ENCODE measurements at regions not wholly inside any gene's neighbourhood (a gene's known extent, or its start where the extent isn't known, plus 50 kb on each side); places are given as distances from the start of the nearest gene placed in this dataset.

GRCh38 chr21:14616380-14617039 lies 70.4 kb upstream of the SAMSN1 start:
- Histone ChIP-seq H3K9me3 (no peaks in the 10 kb centered on the region), H3K27me3 (replicated peaks; ENCODE audit: control insufficient read depth, insufficient read depth, low read length) (no peaks in the 10 kb centered on the region), H3K4me1 (no peaks in the 10 kb centered on the region), H3K36me3 (ENCODE audit: control insufficient read depth, insufficient read depth, low read length) (no peaks in the 10 kb centered on the region), H3K4me3 (ENCODE audit: low read depth, low read length) (no peak overlapping the region)
- POLR2A ChIA-PET: no interaction called here
- TF ChIP-seq, protein P1, sequence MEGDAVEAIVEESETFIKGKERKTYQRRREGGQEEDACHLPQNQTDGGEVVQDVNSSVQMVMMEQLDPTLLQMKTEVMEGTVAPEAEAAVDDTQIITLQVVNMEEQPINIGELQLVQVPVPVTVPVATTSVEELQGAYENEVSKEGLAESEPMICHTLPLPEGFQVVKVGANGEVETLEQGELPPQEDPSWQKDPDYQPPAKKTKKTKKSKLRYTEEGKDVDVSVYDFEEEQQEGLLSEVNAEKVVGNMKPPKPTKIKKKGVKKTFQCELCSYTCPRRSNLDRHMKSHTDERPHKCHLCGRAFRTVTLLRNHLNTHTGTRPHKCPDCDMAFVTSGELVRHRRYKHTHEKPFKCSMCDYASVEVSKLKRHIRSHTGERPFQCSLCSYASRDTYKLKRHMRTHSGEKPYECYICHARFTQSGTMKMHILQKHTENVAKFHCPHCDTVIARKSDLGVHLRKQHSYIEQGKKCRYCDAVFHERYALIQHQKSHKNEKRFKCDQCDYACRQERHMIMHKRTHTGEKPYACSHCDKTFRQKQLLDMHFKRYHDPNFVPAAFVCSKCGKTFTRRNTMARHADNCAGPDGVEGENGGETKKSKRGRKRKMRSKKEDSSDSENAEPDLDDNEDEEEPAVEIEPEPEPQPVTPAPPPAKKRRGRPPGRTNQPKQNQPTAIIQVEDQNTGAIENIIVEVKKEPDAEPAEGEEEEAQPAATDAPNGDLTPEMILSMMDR (IDR thresholded peaks at IDR 0.05; ENCODE audit: insufficient read depth in 1 of 2, low read depth in 1 of 2, low read length in 1 of 2, severe bottlenecking in 1 of 2, unreplicated experiment in 1 of 2): no peak
- no peak for DNase-seq
- intact Hi-C loops (cut with micrococcal nuclease; ENCODE audit: unreplicated experiment): no loop called here
- Mint-ChIP-seq H3K4me3 (ENCODE audit: unreplicated experiment) (no peak overlapping the region), H3K36me3 (ENCODE audit: insufficient read depth, unreplicated experiment) (no peaks in the 10 kb centered on the region), H3K9me3 (ENCODE audit: unreplicated experiment) (no peaks in the 10 kb centered on the region), H3K27ac (ENCODE audit: unreplicated experiment) (no peak overlapping the region), H3K4me1 (ENCODE audit: low read depth, unreplicated experiment) (no peaks in the 10 kb centered on the region), H3K27me3 (ENCODE audit: insufficient read depth, unreplicated experiment) (no peaks in the 10 kb centered on the region)
- CTCF ChIA-PET: no interaction called here
- BruUV-seq (replicated peaks): no TSS peak

- H3K9me3 ChIP-seq: no peaks in the 10 kb centered on the region
- Mint-ChIP-seq H3K9me3 (ENCODE audit: unreplicated experiment) (no peaks in the 10 kb centered on the region), H3K36me3 (ENCODE audit: insufficient read depth, unreplicated experiment) (no peaks in the 10 kb centered on the region), H3K4me3 (ENCODE audit: unreplicated experiment) (no peak overlapping the region), H3K27ac (ENCODE audit: unreplicated experiment) (no peak overlapping the region), H3K27me3 (ENCODE audit: insufficient read depth, unreplicated experiment) (no peaks in the 10 kb centered on the region), H3K4me1 (ENCODE audit: low read depth, unreplicated experiment) (no peaks in the 10 kb centered on the region)
- H3K4me1 ChIP-seq: no peaks in the 10 kb centered on the region
- no peaks in the 10 kb centered on the region for H3K27me3 ChIP-seq (replicated peaks; ENCODE audit: control insufficient read depth, insufficient read depth, low read length)
- no TSS peak for BruUV-seq (replicated peaks)
- CTCF ChIA-PET: no interaction called here
- no peak overlapping the region for H3K4me3 ChIP-seq (ENCODE audit: low read depth, low read length)
- POLR2A ChIA-PET: no interaction called here
- no peaks in the 10 kb centered on the region for H3K36me3 ChIP-seq (ENCODE audit: control insufficient read depth, insufficient read depth, low read length)
- intact Hi-C loops (cut with micrococcal nuclease; ENCODE audit: unreplicated experiment): no loop called here
- no peak for DNase-seq
- TF ChIP-seq, protein P1 (IDR thresholded peaks at IDR 0.05; ENCODE audit: insufficient read depth in 1 of 2, low read depth in 1 of 2, low read length in 1 of 2, severe bottlenecking in 1 of 2, unreplicated experiment in 1 of 2): no peak
These were observed 69.4 kb upstream of the SAMSN1 start for GRCh38 chr21:14615359-14615974.

DNA sequence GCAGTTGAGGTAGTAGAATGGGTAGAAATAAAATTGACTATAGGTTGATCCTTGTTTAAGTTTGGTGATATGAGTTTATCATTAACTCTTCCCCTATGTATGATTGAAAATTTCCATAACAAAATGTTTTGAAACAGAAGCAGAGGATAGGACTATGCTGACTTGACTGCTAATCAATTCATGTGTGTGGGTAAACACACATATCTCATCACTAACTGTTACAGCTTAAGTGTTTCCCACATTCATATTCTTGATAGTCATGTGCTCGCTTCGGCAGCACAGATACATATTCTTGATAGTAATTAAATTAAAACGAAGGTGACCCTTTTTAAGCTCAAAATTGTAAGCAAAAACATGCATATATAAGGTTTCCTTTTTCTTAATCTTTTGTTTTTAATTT lies 68.2 kb upstream of the SAMSN1 start:
- ChIA-PET POLR2A (no interaction called here), CTCF (no interaction called here)
- H3K9me3 Mint-ChIP-seq (ENCODE audit: unreplicated experiment): no peaks in the 10 kb centered on the region
- Histone ChIP-seq H3K4me1 (no peaks in the 10 kb centered on the region), H3K9me3 (no peaks in the 10 kb centered on the region; the same call in 1 of the 2 replicates), H3K36me3 (ENCODE audit: control insufficient read depth, insufficient read depth, low read length) (no peaks in the 10 kb centered on the region), H3K4me3 (ENCODE audit: low read depth, low read length) (no peak overlapping the region), H3K27me3 (replicated peaks; ENCODE audit: control insufficient read depth, insufficient read depth, low read length) (no peaks in the 10 kb centered on the region)
- H3K27ac Mint-ChIP-seq (ENCODE audit: unreplicated experiment): no peak overlapping the region
- TF ChIP-seq, protein P1 (IDR thresholded peaks at IDR 0.05; ENCODE audit: insufficient read depth in 1 of 2, low read depth in 1 of 2, low read length in 1 of 2, severe bottlenecking in 1 of 2, unreplicated experiment in 1 of 2): no peak
- no peaks in the 10 kb centered on the region for H3K27me3 Mint-ChIP-seq (ENCODE audit: insufficient read depth, unreplicated experiment)
- H3K4me1 Mint-ChIP-seq (ENCODE audit: low read depth, unreplicated experiment): no peaks in the 10 kb centered on the region
- H3K4me3 Mint-ChIP-seq (ENCODE audit: unreplicated experiment): no peak overlapping the region
- BruUV-seq (replicated peaks): no TSS peak
- DNase-seq: no peak
- intact Hi-C loops (cut with micrococcal nuclease; ENCODE audit: unreplicated experiment): no loop called here
- H3K36me3 Mint-ChIP-seq (ENCODE audit: insufficient read depth, unreplicated experiment): no peaks in the 10 kb centered on the region

Measured in Caco-2 (cell line).